Activated gamma-delta T cell treated with anti-CD3 and anti-CD28 coated beads, Interleukin-2, amount 50 U/mL, for 16 hours (primary cell): ENCODE measurements at regions not wholly inside any gene's neighbourhood (a gene's known extent, or its start where the extent isn't known, plus 50 kb on each side); places are given as distances from the start of the nearest gene placed in this dataset.
"Not testable (repeated sequence)": the region's sequence is repeated elsewhere in the genome, so short reads cannot be mapped to it uniquely, and the experiment has no call there.

Experiments used
- DNase-seq: peaks from one replicate; pipeline ENCODE4 v3.0.0-alpha.2; 2020; ENCODE audit warnings: low read depth

- DNase-seq: no peak
Observed at GRCh38 chr10:84704101-84704500, 375.7 kb downstream of the CCSER2 start.

GRCh38 chr10:84706431-84706830, 378.0 kb downstream of the CCSER2 start:
- no peak for DNase-seq

GRCh38 chr10:84706875-84707274, 378.5 kb downstream of the CCSER2 start:
- no peak for DNase-seq

GRCh38 chr10:84715911-84716310, 387.5 kb downstream of the CCSER2 start:
- DNase-seq: no peak

GRCh38 chr10:84718877-84719616, 390.7 kb downstream of the CCSER2 start:
- no peak for DNase-seq

GRCh38 chr10:84719687-84720086, 391.3 kb downstream of the CCSER2 start:
- no peak for DNase-seq

GRCh38 chr10:84727398-84727797, 399.0 kb downstream of the CCSER2 start:
- DNase-seq: no peak

- DNase-seq: not testable (repeated sequence)
Observed at GRCh38 chr10:84739126-84739525, 410.7 kb downstream of the CCSER2 start.

- DNase-seq: no peak
Observed at GRCh38 chr10:84739641-84740040, 411.3 kb downstream of the CCSER2 start.

- DNase-seq: no peak
Observed at GRCh38 chr10:84743483-84743882, 415.1 kb downstream of the CCSER2 start.

- no peak for DNase-seq
Observed at GRCh38 chr10:84755311-84755710, 426.9 kb downstream of the CCSER2 start.

GRCh38 chr10:84756653-84757052, 428.3 kb downstream of the CCSER2 start:
- not testable (repeated sequence) for DNase-seq

GRCh38 chr10:84761994-84762614, 433.7 kb downstream of the CCSER2 start:
- not testable (repeated sequence) for DNase-seq

- DNase-seq: no peak
Observed at GRCh38 chr10:84762754-84763394, 434.5 kb downstream of the CCSER2 start.

GRCh38 chr10:84763965-84764364, 435.6 kb downstream of the CCSER2 start:
- DNase-seq: no peak

GRCh38 chr10:84765086-84765485, 436.7 kb downstream of the CCSER2 start:
- no peak for DNase-seq

- DNase-seq: no peak
Observed at GRCh38 chr10:84765656-84766055, 437.3 kb downstream of the CCSER2 start.

- DNase-seq: no peak
Observed at GRCh38 chr10:84766923-84767322, 438.5 kb downstream of the CCSER2 start.

GRCh38 chr10:84768132-84768531, 439.7 kb downstream of the CCSER2 start:
- no peak for DNase-seq

GRCh38 chr10:84770824-84771223, 442.4 kb downstream of the CCSER2 start:
- DNase-seq: no peak

- DNase-seq: no peak
Observed at GRCh38 chr10:84783386-84783785, 455.0 kb downstream of the CCSER2 start.

GRCh38 chr10:84783909-84784308, 455.5 kb downstream of the CCSER2 start:
- DNase-seq: no peak

- no peak for DNase-seq
Observed at GRCh38 chr10:84784749-84785148, 456.4 kb downstream of the CCSER2 start.
